ENCODE measurements at regions not wholly inside any gene's neighbourhood (a gene's known extent, or its start where the extent isn't known, plus 50 kb on each side); places are given as distances from the start of the nearest gene placed in this dataset.

- TF ChIP-seq POLR2A (IDR thresholded peaks at IDR 0.05), result no peak
- no peak for TF ChIP-seq CTCF (IDR thresholded peaks at IDR 0.05)
- TF ChIP-seq POLR2AphosphoS5 (IDR thresholded peaks at IDR 0.05), result no peak
- TF ChIP-seq EP300 (IDR thresholded peaks at IDR 0.05; ENCODE audit: low read depth), result no peak
Measured at GRCh38 chr17:77356109-77356689, 215.4 kb downstream of the SEC14L1 start.

Measured in transverse colon (tissue), 4 donors.